Gastrocnemius medialis (tissue), 4 donors: ENCODE measurements at regions not wholly inside any gene's neighbourhood (a gene's known extent, or its start where the extent isn't known, plus 50 kb on each side); places are given as distances from the start of the nearest gene placed in this dataset.

Experiments used
- POLR2A ChIP-seq, 2 donors: fragments of 450-650 bp; IDR thresholded peaks; one replicate each; pipeline ENCODE4 v1.6.1; 2017; ENCODE audit warnings: antibody characterized with exemption in 2 of 2, mild to moderate bottlenecking in 2 of 2, moderate library complexity in 2 of 2
- TF ChIP-seq, protein P1 (sequence below), 5 experiments: fragments of 450-650 bp in 3 of 5; fragments of 200-600 bp in 2 of 5; sonication (generic) in 2 of 5; IDR thresholded peaks in 4 of 5; conservative IDR thresholded peaks in 1 of 5; 1 replicate in 4 of 5; 2 replicates in 1 of 5; pipeline ENCODE4 v1.5.1; 2016 to 2019; ENCODE audit warnings: antibody characterized with exemption in 5 of 5, mild to moderate bottlenecking in 3 of 5, moderate library complexity in 3 of 5

DNA sequence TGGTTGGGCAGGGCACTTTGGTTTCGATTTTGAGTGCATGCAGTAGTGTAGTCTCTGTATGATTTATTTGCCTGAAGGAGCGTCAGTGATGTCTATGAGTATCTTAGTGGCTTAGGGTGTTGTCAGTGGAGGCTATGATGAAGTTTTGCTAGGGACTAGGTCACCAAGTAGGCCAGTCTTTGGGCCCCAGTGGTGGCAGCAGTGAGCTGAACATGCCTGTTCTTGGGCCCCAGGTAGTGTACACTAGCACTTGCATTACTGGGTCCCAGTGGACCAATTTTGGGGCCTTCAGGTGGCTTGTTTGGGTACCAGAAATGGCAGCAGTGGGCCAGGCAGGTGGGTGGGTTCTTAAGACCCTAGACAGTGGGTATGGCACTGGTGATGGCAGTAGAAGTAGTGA is 598.7 kb upstream of the SPRY2 start:
- TF ChIP-seq POLR2A (IDR thresholded peaks at IDR 0.05) = no peak
- TF ChIP-seq, protein P1, sequence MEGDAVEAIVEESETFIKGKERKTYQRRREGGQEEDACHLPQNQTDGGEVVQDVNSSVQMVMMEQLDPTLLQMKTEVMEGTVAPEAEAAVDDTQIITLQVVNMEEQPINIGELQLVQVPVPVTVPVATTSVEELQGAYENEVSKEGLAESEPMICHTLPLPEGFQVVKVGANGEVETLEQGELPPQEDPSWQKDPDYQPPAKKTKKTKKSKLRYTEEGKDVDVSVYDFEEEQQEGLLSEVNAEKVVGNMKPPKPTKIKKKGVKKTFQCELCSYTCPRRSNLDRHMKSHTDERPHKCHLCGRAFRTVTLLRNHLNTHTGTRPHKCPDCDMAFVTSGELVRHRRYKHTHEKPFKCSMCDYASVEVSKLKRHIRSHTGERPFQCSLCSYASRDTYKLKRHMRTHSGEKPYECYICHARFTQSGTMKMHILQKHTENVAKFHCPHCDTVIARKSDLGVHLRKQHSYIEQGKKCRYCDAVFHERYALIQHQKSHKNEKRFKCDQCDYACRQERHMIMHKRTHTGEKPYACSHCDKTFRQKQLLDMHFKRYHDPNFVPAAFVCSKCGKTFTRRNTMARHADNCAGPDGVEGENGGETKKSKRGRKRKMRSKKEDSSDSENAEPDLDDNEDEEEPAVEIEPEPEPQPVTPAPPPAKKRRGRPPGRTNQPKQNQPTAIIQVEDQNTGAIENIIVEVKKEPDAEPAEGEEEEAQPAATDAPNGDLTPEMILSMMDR (IDR thresholded peaks at IDR 0.05 in 4 of 5, conservative IDR thresholded peaks at IDR 0.05 in 1 of 5) = no peak
